ENCODE measurements at regions not wholly inside any gene's neighbourhood (a gene's known extent, or its start where the extent isn't known, plus 50 kb on each side); places are given as distances from the start of the nearest gene placed in this dataset.

DNA sequence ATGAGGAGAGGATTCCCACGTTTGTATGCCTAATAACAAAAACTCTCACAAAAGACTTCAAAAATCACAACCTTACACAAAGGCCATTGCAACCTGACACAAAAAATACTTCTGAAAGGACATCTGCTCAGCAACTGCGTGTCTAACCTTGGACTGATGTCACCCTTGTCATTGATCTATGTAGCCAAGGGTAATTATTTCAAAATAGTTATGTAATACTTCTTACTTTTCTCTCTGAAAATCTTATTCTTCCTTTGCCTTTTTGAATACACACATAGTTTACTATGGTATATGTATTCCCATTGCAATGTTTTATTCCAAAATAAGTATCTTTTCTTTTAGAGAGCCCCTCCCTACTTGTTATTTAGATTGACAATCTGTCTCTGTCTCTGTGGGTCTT is 355.3 kb downstream of the MSX2 start:
- no peak overlapping the region for H2AFZ ChIP-seq (ENCODE audit: low read length)
- no peaks in the 10 kb centered on the region for H3K36me3 ChIP-seq (ENCODE audit: insufficient read depth, low read length)
- H3K79me2 ChIP-seq (ENCODE audit: insufficient read depth, low read length) = no peaks in the 10 kb centered on the region
- H3K4me3 ChIP-seq (ENCODE audit: low read depth, low read length, poor library complexity, severe bottlenecking) = no peak overlapping the region
- no peaks in the 10 kb centered on the region for H3K9me2 ChIP-seq (ENCODE audit: low read depth, low read length)
- no peak overlapping the region for H3K9ac ChIP-seq (ENCODE audit: low read length)
- no peaks in the 10 kb centered on the region for H3F3A ChIP-seq (ENCODE audit: insufficient read depth, low read length)
- H3K27ac ChIP-seq (ENCODE audit: low read depth, low read length, poor library complexity, severe bottlenecking) = no peak overlapping the region
- H3K4me1 ChIP-seq (ENCODE audit: insufficient read depth, low read length, severe bottlenecking) = no peaks in the 10 kb centered on the region
- no peak for TF ChIP-seq CTCF (IDR thresholded peaks at IDR 0.05; ENCODE audit: low read length)
- no peak for TF ChIP-seq EZH2 (IDR thresholded peaks at IDR 0.05; ENCODE audit: borderline replicate concordance, low read length)
- no peak overlapping the region for H3K4me2 ChIP-seq (ENCODE audit: low read length)
- no peaks in the 10 kb centered on the region for H3K27me3 ChIP-seq (ENCODE audit: insufficient read depth, low read length)
- no peaks in the 10 kb centered on the region for H4K20me1 ChIP-seq (ENCODE audit: insufficient read depth, low read length)
- no peaks in the 10 kb centered on the region for H3K9me3 ChIP-seq (ENCODE audit: low read length)

GRCh38 chr5:175070283-175070682 is 345.9 kb downstream of the MSX2 start:
- Histone ChIP-seq H4K20me1 (ENCODE audit: insufficient read depth, low read length) (no peaks in the 10 kb centered on the region), H3K27ac (ENCODE audit: low read depth, low read length, poor library complexity, severe bottlenecking) (no peak overlapping the region), H3K9ac (ENCODE audit: low read length) (no peak overlapping the region), H2AFZ (ENCODE audit: low read length) (no peak overlapping the region), H3K4me1 (ENCODE audit: insufficient read depth, low read length, severe bottlenecking) (no peaks in the 10 kb centered on the region), H3F3A (ENCODE audit: insufficient read depth, low read length) (no peaks in the 10 kb centered on the region), H3K4me3 (ENCODE audit: low read depth, low read length, poor library complexity, severe bottlenecking) (no peak overlapping the region), H3K79me2 (ENCODE audit: insufficient read depth, low read length) (no peaks in the 10 kb centered on the region), H3K9me2 (ENCODE audit: low read depth, low read length) (no peaks in the 10 kb centered on the region), H3K27me3 (ENCODE audit: insufficient read depth, low read length) (no peaks in the 10 kb centered on the region), H3K36me3 (ENCODE audit: insufficient read depth, low read length) (no peaks in the 10 kb centered on the region), H3K9me3 (ENCODE audit: low read length) (no peaks in the 10 kb centered on the region), H3K4me2 (ENCODE audit: low read length) (no peak overlapping the region)
- no peak for TF ChIP-seq EZH2 (IDR thresholded peaks at IDR 0.05; ENCODE audit: borderline replicate concordance, low read length)
- TF ChIP-seq CTCF (IDR thresholded peaks at IDR 0.05; ENCODE audit: low read length) = no peak

DNA sequence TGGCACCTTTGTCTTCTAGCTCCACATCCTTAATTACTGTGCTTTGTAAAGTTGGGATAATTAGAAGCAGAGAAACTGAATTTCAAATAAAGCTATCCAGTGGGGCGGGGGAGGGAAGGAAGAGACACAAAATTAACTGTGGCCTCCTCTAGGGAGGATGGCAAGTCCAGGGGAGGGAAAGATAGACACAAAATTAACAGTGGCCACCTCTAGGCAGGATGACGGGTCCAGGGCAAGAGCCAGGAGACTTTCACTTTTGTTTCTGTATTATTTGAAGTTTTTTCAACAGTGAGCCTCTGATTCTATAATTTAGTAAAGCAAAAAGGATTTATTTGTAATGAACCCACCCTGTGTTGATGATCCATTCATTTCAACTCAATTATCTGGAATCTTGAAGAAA is 335.9 kb downstream of the MSX2 start:
- no peak overlapping the region for H2AFZ ChIP-seq (ENCODE audit: low read length)

More for the DNA sequence above, 335.9 kb downstream of the MSX2 start:
- no peak overlapping the region for H3K4me2 ChIP-seq (ENCODE audit: low read length)
- H3K79me2 ChIP-seq (ENCODE audit: insufficient read depth, low read length) = no peaks in the 10 kb centered on the region
- no peak overlapping the region for H3K27ac ChIP-seq (ENCODE audit: low read depth, low read length, poor library complexity, severe bottlenecking)
- no peaks in the 10 kb centered on the region for H3F3A ChIP-seq (ENCODE audit: insufficient read depth, low read length)
- no peaks in the 10 kb centered on the region for H3K9me3 ChIP-seq (ENCODE audit: low read length)
- no peak overlapping the region for H3K4me3 ChIP-seq (ENCODE audit: low read depth, low read length, poor library complexity, severe bottlenecking)
- no peaks in the 10 kb centered on the region for H3K9me2 ChIP-seq (ENCODE audit: low read depth, low read length)
- no peaks in the 10 kb centered on the region for H3K36me3 ChIP-seq (ENCODE audit: insufficient read depth, low read length)
- TF ChIP-seq EZH2 (IDR thresholded peaks at IDR 0.05; ENCODE audit: borderline replicate concordance, low read length) (no peak), CTCF (IDR thresholded peaks at IDR 0.05; ENCODE audit: low read length) (no peak)
- no peak overlapping the region for H3K9ac ChIP-seq (ENCODE audit: low read length)
- no peaks in the 10 kb centered on the region; the same call in 1 of the 2 replicates for H3K27me3 ChIP-seq (ENCODE audit: insufficient read depth, low read length)
- H4K20me1 ChIP-seq (ENCODE audit: insufficient read depth, low read length) = no peaks in the 10 kb centered on the region
- no peaks in the 10 kb centered on the region for H3K4me1 ChIP-seq (ENCODE audit: insufficient read depth, low read length, severe bottlenecking)

All from OCI-LY1 (cell line).